WTC11 (cell line): ENCODE measurements at regions not wholly inside any gene's neighbourhood (a gene's known extent, or its start where the extent isn't known, plus 50 kb on each side); places are given as distances from the start of the nearest gene placed in this dataset.

Experiments
- ATF1 ChIP-seq: sonication (generic); formaldehyde crosslinking; IDR thresholded peaks from 2 replicates; pipeline ENCODE4 v1.8.1; 2023; ENCODE audit warnings: mild to moderate bottlenecking, moderate library complexity, missing genetic modification reagents
- CTCF ChIP-seq: fragments of 200-600 bp; IDR thresholded peaks from 2 replicates; pipeline ENCODE4 v1.8.0; 2022; ENCODE audit warnings: antibody characterized with exemption
- FOXP1 ChIP-seq: sonication (generic); formaldehyde crosslinking; IDR thresholded peaks from 2 replicates; pipeline ENCODE4 v1.8.0; 2022; ENCODE audit warnings: missing genetic modification reagents, mild to moderate bottlenecking, moderate library complexity, borderline replicate concordance
- OVOL2 ChIP-seq: fragments of 250-450 bp; sonication (Bioruptor Pico); IDR thresholded peaks from 2 replicates; pipeline ENCODE4 v1.9.0; 2021; ENCODE audit warnings: mild to moderate bottlenecking, borderline replicate concordance
- RELA ChIP-seq: sonication (generic); formaldehyde crosslinking; IDR thresholded peaks from 2 replicates; pipeline ENCODE4 v1.8.1; 2022; ENCODE audit warnings: missing genetic modification reagents, mild to moderate bottlenecking, borderline replicate concordance
- STAT6 ChIP-seq: sonication (generic); formaldehyde crosslinking; conservative IDR thresholded peaks from 2 replicates; pipeline ENCODE4 v1.8.1; 2023; ENCODE audit warnings: mild to moderate bottlenecking, low read depth, missing genetic modification reagents, moderate library complexity
- ZNF121 ChIP-seq: sonication (generic); formaldehyde crosslinking; IDR thresholded peaks from 2 replicates; pipeline ENCODE4 v1.8.0; 2023; ENCODE audit warnings: missing genetic modification reagents

- TF ChIP-seq STAT6 (no peak), ATF1 (CRISPR knock-in tag) (no peak), CTCF (no peak), OVOL2 (CRISPR knock-in tag) (no peak), FOXP1 (CRISPR knock-in tag) (no peak), ZNF121 (CRISPR knock-in tag) (no peak), RELA (CRISPR knock-in tag) (no peak)
Measured at GRCh38 chr14:56040121-56040520, 78.1 kb upstream of the PELI2 start.
